BE2C (cell line): ENCODE measurements at regions not wholly inside any gene's neighbourhood (a gene's known extent, or its start where the extent isn't known, plus 50 kb on each side); places are given as distances from the start of the nearest gene placed in this dataset.
"Not testable (repeated sequence)": the region's sequence is repeated elsewhere in the genome, so short reads cannot be mapped to it uniquely, and the experiment has no call there.

Source experiments
- DNase-seq: peaks from one replicate; pipeline ENCODE4 v3.0.0-alpha.2; 2020
- H3K27me3 ChIP-seq: fragments of 250-450 bp; sonication (Bioruptor Pico); 2 replicates; pipeline ENCODE4 v1.5.1; 2020; ENCODE audit warnings: mild to moderate bottlenecking
- H3K36me3 ChIP-seq: fragments of 250-450 bp; sonication (Bioruptor Pico); 2 replicates; pipeline ENCODE4 v1.5.1; 2020; ENCODE audit warnings: mild to moderate bottlenecking
- H3K4me1 ChIP-seq: fragments of 250-450 bp; sonication (Bioruptor Pico); 2 replicates; pipeline ENCODE4 v1.5.1; 2020
- H3K4me3 ChIP-seq: 2 replicates; pipeline ENCODE4 v1.5.1; 2011; ENCODE audit warnings: low read depth, low read length
- H3K9me3 ChIP-seq: fragments of 250-450 bp; sonication (Bioruptor Pico); 2 replicates; pipeline ENCODE4 v1.5.1; 2020
- TF ChIP-seq, protein P1 (sequence below): IDR thresholded peaks from 2 replicates; pipeline ENCODE4 v1.5.1; 2012; ENCODE audit warnings: mild to moderate bottlenecking, low read depth, low read length

GRCh38 chr5:96113170-96113939, 151.7 kb upstream of the ELL2 start:
- no peaks in the 10 kb centered on the region for H3K4me1 ChIP-seq
- H3K9me3 ChIP-seq: no peaks in the 10 kb centered on the region
- no peak overlapping the region for H3K4me3 ChIP-seq
- TF ChIP-seq, protein P1, sequence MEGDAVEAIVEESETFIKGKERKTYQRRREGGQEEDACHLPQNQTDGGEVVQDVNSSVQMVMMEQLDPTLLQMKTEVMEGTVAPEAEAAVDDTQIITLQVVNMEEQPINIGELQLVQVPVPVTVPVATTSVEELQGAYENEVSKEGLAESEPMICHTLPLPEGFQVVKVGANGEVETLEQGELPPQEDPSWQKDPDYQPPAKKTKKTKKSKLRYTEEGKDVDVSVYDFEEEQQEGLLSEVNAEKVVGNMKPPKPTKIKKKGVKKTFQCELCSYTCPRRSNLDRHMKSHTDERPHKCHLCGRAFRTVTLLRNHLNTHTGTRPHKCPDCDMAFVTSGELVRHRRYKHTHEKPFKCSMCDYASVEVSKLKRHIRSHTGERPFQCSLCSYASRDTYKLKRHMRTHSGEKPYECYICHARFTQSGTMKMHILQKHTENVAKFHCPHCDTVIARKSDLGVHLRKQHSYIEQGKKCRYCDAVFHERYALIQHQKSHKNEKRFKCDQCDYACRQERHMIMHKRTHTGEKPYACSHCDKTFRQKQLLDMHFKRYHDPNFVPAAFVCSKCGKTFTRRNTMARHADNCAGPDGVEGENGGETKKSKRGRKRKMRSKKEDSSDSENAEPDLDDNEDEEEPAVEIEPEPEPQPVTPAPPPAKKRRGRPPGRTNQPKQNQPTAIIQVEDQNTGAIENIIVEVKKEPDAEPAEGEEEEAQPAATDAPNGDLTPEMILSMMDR: no peak
- no peaks in the 10 kb centered on the region for H3K36me3 ChIP-seq
- no peaks in the 10 kb centered on the region for H3K27me3 ChIP-seq
- DNase-seq: no peak

GRCh38 chr5:96112703-96113102, 151.1 kb upstream of the ELL2 start:
- no peaks in the 10 kb centered on the region for H3K9me3 ChIP-seq
- no peaks in the 10 kb centered on the region for H3K36me3 ChIP-seq
- TF ChIP-seq, protein P1: no peak
- DNase-seq: no peak
- no peaks in the 10 kb centered on the region for H3K27me3 ChIP-seq
- H3K4me1 ChIP-seq: no peaks in the 10 kb centered on the region
- H3K4me3 ChIP-seq: no peak overlapping the region

DNA sequence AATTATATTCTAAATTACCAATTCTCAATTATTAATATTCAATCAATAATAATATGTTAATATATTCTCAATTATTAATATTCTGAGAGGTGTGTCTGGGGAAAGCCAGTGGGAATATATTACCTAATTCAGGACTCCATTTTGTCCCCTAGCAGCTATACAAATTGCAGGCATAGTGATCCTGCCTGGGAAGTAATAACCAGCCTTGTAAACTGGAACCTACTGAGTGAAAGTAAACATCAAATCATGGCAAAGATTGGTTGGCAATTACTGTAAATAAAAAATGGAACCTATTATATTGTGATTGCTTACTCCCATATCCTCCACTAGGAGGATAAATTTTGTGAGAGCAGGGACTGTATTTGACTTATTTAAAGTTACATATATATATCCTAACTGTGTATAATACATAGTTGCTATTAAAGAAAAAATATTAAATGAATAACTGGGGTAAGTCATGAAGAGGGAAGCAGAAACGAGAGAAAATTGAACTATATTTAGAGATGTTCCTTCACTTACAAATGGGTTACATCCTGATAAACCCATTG, 150.5 kb upstream of the ELL2 start:
- Histone ChIP-seq H3K4me1 (no peaks in the 10 kb centered on the region), H3K4me3 (no peak overlapping the region), H3K36me3 (no peaks in the 10 kb centered on the region), H3K27me3 (no peaks in the 10 kb centered on the region), H3K9me3 (no peaks in the 10 kb centered on the region)
- DNase-seq: no peak
- TF ChIP-seq, protein P1: no peak

DNA sequence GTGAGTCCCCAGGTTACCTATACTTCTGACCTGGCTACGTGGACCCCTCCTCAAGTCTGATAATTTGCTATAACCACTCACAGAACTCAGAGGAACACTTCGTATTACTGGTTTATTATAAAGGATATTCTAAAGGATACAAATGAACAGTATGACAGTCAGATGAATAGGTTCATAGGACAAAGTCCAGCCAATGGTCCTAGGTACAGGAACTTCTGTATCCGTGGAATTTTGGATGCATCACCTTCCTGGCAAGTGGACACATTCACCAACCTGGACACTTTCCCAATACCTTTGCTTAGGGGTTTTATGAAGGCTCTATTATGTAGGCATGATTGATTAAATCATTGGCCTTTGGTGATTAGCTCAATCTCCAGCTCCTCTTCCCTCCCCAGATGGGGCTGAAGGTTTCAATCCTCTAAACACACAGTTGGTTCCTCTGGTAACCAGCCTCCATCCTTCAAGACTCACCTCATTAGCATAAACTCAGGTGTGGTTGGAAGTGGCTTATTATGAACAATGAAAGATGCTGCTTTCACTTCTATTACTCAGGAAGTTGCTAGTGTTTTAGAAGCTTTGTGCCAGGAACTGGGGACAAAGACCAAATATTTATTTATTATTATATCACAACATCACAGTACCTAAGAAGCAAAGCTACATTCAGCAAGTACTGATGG, 149.6 kb upstream of the ELL2 start:
- no peak for DNase-seq

DNA sequence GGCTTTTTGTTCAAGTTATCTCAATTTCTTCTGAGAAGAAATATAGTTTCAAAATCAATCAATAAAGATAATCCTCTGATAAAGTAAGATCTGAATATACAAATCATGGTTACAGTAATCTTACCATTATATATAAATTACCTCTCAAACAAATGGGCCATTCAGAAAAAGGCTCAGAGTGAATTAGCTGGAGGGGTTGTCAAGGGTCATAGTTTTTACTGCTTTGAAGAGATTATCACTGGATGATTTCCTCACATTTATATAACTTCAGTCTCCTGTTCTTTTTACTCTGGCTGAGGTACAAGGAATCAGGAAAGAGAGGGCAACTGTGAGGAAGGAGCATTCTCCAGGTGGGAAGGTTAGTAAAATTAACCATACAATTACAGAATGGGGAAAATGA, 148.6 kb upstream of the ELL2 start:
- Histone ChIP-seq H3K36me3 (no peaks in the 10 kb centered on the region), H3K27me3 (no peaks in the 10 kb centered on the region), H3K4me3 (no peak overlapping the region), H3K9me3 (no peaks in the 10 kb centered on the region), H3K4me1 (no peaks in the 10 kb centered on the region)
- TF ChIP-seq, protein P1: no peak
- no peak for DNase-seq

More for the DNA sequence above, 149.6 kb upstream of the ELL2 start:
- Histone ChIP-seq H3K4me3 (no peak overlapping the region), H3K27me3 (no peaks in the 10 kb centered on the region), H3K36me3 (no peaks in the 10 kb centered on the region), H3K9me3 (no peaks in the 10 kb centered on the region), H3K4me1 (no peaks in the 10 kb centered on the region)
- TF ChIP-seq, protein P1: no peak

GRCh38 chr5:96108629-96109028, 147.0 kb upstream of the ELL2 start:
- not testable (repeated sequence) for H3K27me3 ChIP-seq, H3K4me1 ChIP-seq, H3K4me3 ChIP-seq, H3K9me3 ChIP-seq, H3K36me3 ChIP-seq, DNase-seq

GRCh38 chr5:96103829-96104228, 142.2 kb upstream of the ELL2 start:
- H3K4me3 ChIP-seq, H3K4me1 ChIP-seq, H3K27me3 ChIP-seq, H3K9me3 ChIP-seq, DNase-seq, H3K36me3 ChIP-seq: not testable (repeated sequence)
